Thyroid gland (tissue), 4 donors: ENCODE measurements at regions not wholly inside any gene's neighbourhood (a gene's known extent, or its start where the extent isn't known, plus 50 kb on each side); places are given as distances from the start of the nearest gene placed in this dataset.
"Not testable (repeated sequence)": the region's sequence is repeated elsewhere in the genome, so short reads cannot be mapped to it uniquely, and the experiment has no call there.

ENCODE experiments used
- DNase-seq, 2 donors: peaks; one replicate each; pipeline ENCODE4 v3.0.0-alpha.2; 2019
- H3K27ac ChIP-seq, 3 donors: fragments of 200-600 bp; sonication (generic); 1 replicate in 2 of 3; 2 replicates in 1 of 3; pipeline ENCODE4 v1.5.1; 2016 to 2019; ENCODE audit warnings: mild to moderate bottlenecking in 1 of 3, moderate library complexity in 1 of 3
- H3K27me3 ChIP-seq: fragments of 200-600 bp; sonication (generic); one replicate; pipeline ENCODE4 v1.5.1; 2019
- H3K36me3 ChIP-seq, 2 donors: fragments of 200-600 bp; sonication (generic); one replicate each; pipeline ENCODE4 v1.5.1; 2016 to 2019
- H3K4me1 ChIP-seq, 2 donors: fragments of 200-600 bp; sonication (generic); one replicate each; pipeline ENCODE4 v1.5.1; 2017 to 2019
- H3K4me3 ChIP-seq, 3 donors: fragments of 200-600 bp; sonication (generic); replicated peaks in 1 of 3; 1 replicate in 2 of 3; 2 replicates in 1 of 3; pipeline ENCODE4 v1.5.1; 2016; ENCODE audit warnings: mild to moderate bottlenecking in 1 of 3
- H3K9me3 ChIP-seq: fragments of 200-600 bp; sonication (generic); one replicate; pipeline ENCODE4 v1.5.1; 2017
- POLR2A ChIP-seq, 2 donors: fragments of 450-650 bp; IDR thresholded peaks; one replicate each; pipeline ENCODE4 v1.6.1; 2017; ENCODE audit warnings: antibody characterized with exemption in 2 of 2, mild to moderate bottlenecking in 2 of 2, moderate library complexity in 1 of 2
- WGBS, 2 donors: methylation state at CpG; one replicate each; pipeline ENCODE4 v1.1.5; 2017; 5-methylcytosine and 5-hydroxymethylcytosine counted together
- intact Hi-C: fragments of 100-400 bp; cut with DNase I; formaldehyde crosslinking; loops from one replicate; pipeline ENCODE4 v1.15.1; 2023
- TF ChIP-seq, protein P1 (sequence below), 6 experiments: fragments of 200-600 bp in 3 of 6; fragments of 450-650 bp in 3 of 6; sonication (generic) in 3 of 6; IDR thresholded peaks; one replicate each; pipeline ENCODE4 v1.5.1; 2016 to 2019; ENCODE audit warnings: antibody characterized with exemption in 6 of 6, mild to moderate bottlenecking in 2 of 6, inconsistent platforms in 1 of 6, moderate library complexity in 1 of 6

DNA sequence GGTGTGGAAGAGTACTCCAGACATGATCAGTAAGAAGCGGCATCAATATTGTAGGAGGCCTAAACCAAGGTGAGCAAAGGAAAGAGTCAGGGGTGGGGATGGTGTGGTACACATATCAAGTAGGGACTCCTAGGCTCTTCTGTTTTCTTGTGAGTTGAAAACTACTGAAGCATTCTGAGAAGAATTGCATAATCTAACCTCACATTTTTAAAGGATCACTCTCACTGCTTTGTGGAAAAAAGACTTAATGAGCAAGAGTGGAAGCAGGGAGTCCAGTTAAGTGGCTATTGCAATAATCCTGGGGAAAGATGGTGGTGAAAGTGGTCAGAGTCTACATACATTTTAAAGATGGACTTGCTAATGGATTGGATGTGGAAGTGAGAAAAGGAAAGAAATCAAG, 899.5 kb upstream of the FAM98A start:
- WGBS, 2 donors: 95 to 98% methylated on average over 1 of the region's 1 CpG
- Histone ChIP-seq H3K27ac (no peak overlapping the region), H3K4me3 (no peak overlapping the region), H3K4me1 (no peaks in the 10 kb centered on the region), H3K36me3 (no peaks in the 10 kb centered on the region), H3K9me3 (no peaks in the 10 kb centered on the region), H3K27me3 (no peaks in the 10 kb centered on the region)
- TF ChIP-seq, protein P1, sequence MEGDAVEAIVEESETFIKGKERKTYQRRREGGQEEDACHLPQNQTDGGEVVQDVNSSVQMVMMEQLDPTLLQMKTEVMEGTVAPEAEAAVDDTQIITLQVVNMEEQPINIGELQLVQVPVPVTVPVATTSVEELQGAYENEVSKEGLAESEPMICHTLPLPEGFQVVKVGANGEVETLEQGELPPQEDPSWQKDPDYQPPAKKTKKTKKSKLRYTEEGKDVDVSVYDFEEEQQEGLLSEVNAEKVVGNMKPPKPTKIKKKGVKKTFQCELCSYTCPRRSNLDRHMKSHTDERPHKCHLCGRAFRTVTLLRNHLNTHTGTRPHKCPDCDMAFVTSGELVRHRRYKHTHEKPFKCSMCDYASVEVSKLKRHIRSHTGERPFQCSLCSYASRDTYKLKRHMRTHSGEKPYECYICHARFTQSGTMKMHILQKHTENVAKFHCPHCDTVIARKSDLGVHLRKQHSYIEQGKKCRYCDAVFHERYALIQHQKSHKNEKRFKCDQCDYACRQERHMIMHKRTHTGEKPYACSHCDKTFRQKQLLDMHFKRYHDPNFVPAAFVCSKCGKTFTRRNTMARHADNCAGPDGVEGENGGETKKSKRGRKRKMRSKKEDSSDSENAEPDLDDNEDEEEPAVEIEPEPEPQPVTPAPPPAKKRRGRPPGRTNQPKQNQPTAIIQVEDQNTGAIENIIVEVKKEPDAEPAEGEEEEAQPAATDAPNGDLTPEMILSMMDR (IDR thresholded peaks at IDR 0.05): no peak
- no peak for TF ChIP-seq POLR2A (IDR thresholded peaks at IDR 0.05)
- intact Hi-C loops: no loop called here
- no peak for DNase-seq

DNA sequence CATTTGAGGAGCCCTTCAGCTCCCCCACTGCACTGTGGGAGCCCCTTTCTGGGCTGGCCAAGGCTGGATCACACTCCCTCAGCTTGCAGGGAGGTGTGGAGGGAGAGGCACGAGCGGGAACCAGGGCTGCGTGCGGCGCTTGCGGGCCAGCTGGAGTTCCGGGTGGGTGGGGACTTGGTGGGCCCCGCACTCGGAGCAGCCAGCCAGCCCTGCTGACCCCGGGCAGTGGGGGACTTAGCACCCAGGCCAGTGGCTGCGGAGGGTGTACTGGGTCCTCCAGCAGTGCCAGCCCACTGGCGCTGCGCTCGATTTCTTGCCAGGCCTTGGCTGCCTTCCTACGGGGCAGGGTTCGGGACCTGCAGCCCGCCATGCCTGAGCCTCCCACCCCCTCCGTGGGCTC, 895.1 kb upstream of the FAM98A start:
- H3K36me3 ChIP-seq, H3K9me3 ChIP-seq, intact Hi-C loops, H3K27ac ChIP-seq, DNase-seq, H3K4me1 ChIP-seq, H3K4me3 ChIP-seq, H3K27me3 ChIP-seq: not testable (repeated sequence)
- WGBS, 2 donors: 82% methylated on average over 14 of the region's 18 CpGs; no CpG with 5 or more reads in 1 of the 2 donors

DNA sequence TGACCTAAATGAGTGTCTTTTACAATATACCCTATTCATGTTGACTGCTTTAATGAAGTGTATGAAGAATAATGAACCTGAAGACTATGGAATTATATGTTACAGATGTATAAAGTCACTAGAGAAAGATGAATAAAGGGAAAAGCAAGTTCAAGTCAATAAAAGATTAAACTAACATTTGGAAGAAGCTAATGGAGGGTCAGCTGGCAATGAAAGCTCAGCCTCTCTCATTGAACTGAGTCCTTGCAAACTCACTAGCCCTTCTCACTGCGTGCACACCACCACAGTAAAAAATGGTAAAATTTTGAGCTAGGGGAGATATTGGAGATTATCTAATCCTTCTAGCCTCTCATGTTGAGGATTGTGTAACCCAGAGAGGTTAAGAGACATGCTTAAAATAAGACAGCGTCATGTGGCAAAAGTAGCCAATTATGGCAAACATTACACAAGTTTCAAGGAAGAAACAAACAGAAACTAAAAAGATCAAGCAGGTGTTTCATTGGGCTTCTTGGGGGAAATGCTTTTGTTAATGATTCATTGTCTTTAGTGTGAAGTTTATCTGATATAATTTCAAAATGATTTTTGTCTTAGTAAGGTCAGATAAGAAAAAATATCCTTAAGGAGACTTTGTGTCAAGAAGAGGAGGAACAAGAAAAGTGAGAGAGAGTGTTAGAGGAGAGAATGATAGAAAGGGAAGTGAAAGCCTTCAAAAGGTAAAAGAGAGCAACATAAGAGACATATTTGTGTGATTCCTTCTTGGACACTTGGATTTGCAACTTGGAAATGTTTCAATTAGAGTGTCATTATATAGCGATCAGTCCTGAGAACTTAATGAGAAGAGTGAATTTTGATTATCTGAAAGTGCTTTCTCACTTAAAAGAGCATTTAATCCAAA, 893.7 kb upstream of the FAM98A start:
- WGBS, 2 donors: 74 to 76% methylated on average over 3 of the region's 3 CpGs
- no peak for TF ChIP-seq POLR2A (IDR thresholded peaks at IDR 0.05)
- TF ChIP-seq, protein P1 (IDR thresholded peaks at IDR 0.05): no peak

DNA sequence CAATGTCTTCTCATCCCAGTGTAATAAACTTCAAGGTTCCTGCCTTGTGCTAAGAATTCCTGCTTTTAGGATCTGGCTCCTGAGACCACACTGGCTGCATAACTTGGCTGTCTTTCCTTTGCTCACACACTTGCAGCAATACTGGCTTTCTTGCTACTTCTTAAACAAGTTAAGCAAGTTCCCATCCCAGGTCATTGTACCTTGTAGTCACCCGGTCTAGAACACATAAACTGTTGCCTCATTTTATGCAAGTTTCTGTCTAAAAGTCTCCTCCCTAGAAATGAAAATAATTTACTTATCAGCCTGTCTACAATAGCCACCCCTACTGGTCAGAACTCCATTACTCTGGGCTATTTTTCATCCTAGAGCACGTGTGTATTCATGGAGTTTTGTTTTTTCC, 887.9 kb upstream of the FAM98A start:
- H3K27me3 ChIP-seq: no peaks in the 10 kb centered on the region
- 50 to 60% methylated on average over 2 of the region's 2 CpGs for WGBS, 2 donors
- no peaks in the 10 kb centered on the region for H3K9me3 ChIP-seq
- intact Hi-C loops: no loop called here
- H3K36me3 ChIP-seq: no peaks in the 10 kb centered on the region
- no peak overlapping the region for H3K27ac ChIP-seq
- no peak for TF ChIP-seq POLR2A (IDR thresholded peaks at IDR 0.05)
- TF ChIP-seq, protein P1 (IDR thresholded peaks at IDR 0.05): no peak
- no peaks in the 10 kb centered on the region for H3K4me1 ChIP-seq
- DNase-seq: no peak
- H3K4me3 ChIP-seq: no peak overlapping the region

More for the DNA sequence above, 893.7 kb upstream of the FAM98A start:
- Histone ChIP-seq H3K27ac (no peak overlapping the region), H3K36me3 (no peaks in the 10 kb centered on the region), H3K27me3 (no peaks in the 10 kb centered on the region), H3K9me3 (no peaks in the 10 kb centered on the region), H3K4me1 (no peaks in the 10 kb centered on the region), H3K4me3 (no peak overlapping the region)
- intact Hi-C loops: no loop called here
- DNase-seq: no peak

DNA sequence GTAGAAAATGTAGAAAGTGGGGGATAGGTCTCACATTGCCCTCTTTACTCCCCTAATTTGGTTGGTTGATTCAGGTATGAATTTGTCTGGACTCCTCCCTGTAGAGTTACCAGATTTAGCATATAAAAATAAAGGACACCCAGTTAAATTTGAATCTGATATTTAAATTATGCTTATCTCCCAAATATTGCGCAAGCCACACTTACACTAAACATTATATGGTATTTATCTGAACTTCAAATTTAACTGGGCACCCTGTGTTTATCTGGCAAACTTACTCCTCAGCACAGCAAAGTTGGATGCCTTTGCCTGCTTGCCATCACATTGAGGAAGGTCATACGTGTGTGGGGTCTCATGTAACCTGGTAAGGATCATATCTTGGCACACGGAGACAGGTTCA, 882.4 kb upstream of the FAM98A start:
- H3K27ac ChIP-seq: no peak overlapping the region
- no peak overlapping the region for H3K4me3 ChIP-seq
- H3K27me3 ChIP-seq: no peaks in the 10 kb centered on the region
- no peaks in the 10 kb centered on the region for H3K9me3 ChIP-seq
- no peaks in the 10 kb centered on the region for H3K4me1 ChIP-seq
- no peaks in the 10 kb centered on the region for H3K36me3 ChIP-seq
- TF ChIP-seq, protein P1 (IDR thresholded peaks at IDR 0.05): no peak
- no peak for TF ChIP-seq POLR2A (IDR thresholded peaks at IDR 0.05)
- DNase-seq: no peak
- intact Hi-C loops: no loop called here
- WGBS, 2 donors: 93 to 95% methylated on average over 2 to 3 of the region's 3 CpGs
